GF-D8 (cell line): ENCODE measurements at regions not wholly inside any gene's neighbourhood (a gene's known extent, or its start where the extent isn't known, plus 50 kb on each side); places are given as distances from the start of the nearest gene placed in this dataset.
"Not testable (repeated sequence)": the region's sequence is repeated elsewhere in the genome, so short reads cannot be mapped to it uniquely, and the experiment has no call there.

Source experiments
- DNase-seq: peaks from one replicate; lab custom pipeline; 2025; lab: John Stamatoyannopoulos, UW

- no peak for DNase-seq
Observed at GRCh38 chr4:67332627-67333026, 212.7 kb downstream of the CENPC start.

DNA sequence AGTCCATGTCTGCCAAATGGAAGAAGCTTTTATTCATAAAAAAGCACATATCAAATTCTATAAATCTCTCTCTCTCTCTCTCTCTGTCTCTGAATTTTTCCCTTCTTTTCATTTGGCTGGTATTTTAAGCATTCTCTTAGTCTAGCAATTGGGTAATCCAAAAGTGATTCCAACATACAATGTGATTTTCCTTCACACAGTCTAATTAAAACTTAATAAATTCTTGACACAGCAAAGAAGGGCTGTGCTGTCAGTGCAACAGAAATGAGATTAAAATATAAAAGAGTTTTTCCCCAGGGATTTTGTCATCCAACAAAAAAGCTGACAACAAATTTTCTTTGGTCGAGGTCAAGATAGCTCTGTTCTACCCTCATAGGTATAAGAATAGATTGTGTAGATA lies 216.9 kb downstream of the CENPC start:
- no peak for DNase-seq

DNA sequence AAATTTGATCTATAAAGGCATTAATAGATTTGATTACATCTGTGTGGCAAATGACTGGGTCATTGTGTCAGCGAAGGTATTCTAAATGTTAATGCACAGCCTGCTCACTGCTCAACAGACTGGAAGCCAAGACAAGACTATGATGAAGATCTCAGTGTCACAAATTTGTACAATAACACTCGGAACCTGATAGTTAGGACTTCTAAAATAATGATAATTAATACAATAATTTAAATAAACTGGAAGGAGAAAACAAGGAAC lies 217.4 kb downstream of the CENPC start:
- no peak for DNase-seq

DNA sequence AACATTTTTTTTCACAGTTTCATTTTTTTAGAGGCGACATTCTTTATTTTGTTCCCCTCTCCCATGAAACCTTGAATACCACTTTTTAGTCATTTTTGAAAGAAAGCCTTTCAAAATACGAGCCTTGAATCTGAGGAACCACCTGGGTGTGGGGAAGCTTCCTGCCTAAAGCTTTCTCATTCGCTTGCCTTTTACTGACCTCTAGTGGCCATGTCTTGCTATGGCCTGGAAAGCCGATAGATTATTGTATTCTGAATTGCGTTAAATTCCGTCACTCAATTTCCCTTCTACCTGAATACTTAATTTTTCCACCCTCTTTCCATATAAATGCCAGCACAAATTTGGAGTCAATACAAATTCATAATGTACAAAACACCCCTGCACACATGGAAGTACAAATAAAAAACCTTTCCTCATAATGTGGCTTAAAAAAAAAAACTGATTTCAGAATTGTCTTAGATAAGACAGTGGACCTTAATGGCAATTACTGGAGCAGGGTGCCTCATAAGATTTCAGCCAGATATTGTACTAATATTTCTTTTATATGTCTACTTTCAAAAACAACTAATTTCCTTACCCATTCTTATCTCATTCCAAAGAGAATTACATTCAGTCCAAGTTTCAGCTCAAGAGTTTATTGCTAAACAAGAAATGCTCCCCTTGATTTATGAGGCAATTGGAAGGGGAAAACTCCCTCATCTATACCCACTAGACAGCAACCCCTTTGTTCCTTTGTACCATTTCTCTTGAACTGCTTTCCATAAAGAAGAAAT lies 217.9 kb downstream of the CENPC start:
- peak; percentile 13 for DNase-seq

DNA sequence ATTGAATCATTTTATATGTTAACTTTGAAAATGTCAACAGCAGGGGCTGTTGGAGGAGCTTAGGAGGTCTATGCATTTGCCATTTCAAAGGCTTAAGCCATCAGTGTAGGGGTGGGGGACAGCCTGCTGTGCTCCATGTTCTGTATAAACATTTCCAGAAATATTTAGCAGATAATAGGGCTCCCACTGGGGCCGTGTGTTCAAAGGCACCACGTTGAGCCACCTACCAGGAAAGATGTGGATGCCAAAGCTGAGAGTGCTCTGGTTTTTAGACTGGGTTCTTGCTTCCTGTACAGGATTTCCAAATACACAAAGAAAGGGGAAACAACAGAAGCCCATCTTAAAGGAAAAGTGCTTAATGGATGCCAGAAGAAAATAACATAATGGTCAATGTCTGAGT lies 219.5 kb downstream of the CENPC start:
- no peak for DNase-seq

DNA sequence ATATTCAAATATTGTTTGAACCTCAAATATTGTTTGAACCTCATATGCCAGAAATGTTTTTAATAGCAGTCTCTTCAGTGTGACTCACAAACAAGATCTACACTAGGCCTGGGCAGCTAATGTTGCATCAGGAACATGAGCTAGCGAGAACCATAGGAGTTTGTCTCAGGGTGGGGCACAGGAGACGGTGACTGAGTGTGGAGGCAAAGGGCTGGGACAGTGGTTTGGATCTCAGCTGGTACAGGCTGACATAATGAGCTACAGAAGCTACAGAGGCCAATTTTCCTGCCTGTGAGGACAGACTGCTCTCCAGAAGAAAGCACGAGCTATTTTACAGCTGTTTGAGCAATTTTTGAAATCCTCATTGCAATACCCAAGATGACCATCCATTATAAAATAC lies 224.7 kb downstream of the CENPC start:
- DNase-seq: no peak

- DNase-seq: not testable (repeated sequence)
Observed at GRCh38 chr4:67319607-67320006, 225.7 kb downstream of the CENPC start.

GRCh38 chr4:67300497-67301185 lies 244.7 kb downstream of the CENPC start:
- DNase-seq: not testable (repeated sequence)

DNA sequence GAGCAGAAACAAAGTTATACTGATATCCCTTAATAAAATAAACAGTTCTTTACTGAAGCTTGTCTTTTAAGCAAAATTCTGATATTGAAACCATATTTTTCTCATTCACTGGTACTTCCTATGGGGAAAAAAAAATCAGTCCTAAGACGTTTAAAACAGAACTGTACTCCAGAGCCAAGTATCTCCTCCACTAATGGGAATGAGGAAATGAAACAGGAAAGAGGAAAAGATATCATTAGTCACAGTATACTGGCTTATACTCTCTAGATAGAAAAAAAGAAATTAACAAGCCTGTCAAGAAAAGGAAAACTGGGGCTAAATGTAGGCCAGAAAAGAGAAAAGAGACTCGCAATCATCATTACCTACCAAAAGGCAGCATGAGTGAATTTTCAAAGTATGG lies 252.7 kb downstream of the CENPC start:
- DNase-seq: no peak

DNA sequence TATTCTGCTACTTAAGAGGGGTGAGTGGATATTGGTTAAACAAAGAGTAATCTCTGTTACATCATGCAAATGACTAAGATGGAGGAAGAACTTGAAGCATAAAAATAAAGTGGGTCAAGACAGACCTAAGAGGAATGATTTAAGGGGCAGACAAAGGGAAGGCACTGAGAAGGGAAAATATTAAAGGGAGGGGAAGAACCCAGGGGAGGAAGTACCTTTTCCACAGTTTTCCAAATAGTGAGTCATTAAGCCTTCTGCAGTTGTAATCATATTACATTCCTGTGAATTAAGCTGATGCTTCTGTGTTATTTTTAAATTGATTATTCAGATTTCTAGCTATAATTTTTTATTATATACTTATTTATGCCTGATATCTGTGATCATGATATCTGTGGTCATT lies 253.3 kb downstream of the CENPC start:
- DNase-seq: no peak

DNA sequence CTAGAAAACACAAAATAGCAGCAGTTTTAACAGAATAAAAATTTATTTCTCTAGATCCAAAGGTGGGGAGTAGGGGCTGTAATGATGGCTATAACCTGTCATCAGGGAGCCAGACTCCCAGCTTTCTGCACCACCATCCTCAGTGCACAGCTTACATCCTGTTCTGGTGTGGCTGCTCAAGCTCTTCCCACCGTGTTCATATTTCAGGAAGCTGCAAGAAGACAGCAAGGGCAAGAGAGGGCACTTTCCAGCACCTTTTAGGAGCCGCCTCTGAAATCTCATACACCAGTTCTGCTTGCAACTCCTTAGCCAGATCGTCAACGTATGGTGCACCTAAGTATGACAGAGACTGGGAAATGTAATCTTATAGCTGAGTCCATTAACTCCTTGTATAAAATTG lies 253.7 kb downstream of the CENPC start:
- no peak for DNase-seq

DNA sequence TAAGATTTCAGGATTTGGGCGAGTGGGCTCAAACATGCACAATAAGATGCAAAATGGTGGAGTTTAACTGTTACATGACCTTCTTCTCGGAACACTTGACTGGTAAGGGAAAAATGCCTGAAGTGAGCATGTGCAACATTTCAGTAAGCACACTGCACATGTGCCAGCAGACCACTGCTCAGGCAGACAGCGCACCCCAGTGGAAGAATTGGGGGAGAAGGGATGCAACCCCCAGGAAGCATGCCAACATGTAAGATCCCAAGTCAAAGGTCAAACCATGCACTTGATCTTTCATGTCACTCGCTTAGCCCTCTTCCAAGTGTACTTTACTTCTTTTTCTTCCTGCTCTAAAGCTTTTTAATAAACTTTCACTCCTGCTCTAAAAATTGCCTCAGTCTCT lies 256.3 kb downstream of the CENPC start:
- DNase-seq: peak; percentile 13

GRCh38 chr4:67286724-67287123 lies 258.6 kb downstream of the CENPC start:
- DNase-seq: no peak

DNA sequence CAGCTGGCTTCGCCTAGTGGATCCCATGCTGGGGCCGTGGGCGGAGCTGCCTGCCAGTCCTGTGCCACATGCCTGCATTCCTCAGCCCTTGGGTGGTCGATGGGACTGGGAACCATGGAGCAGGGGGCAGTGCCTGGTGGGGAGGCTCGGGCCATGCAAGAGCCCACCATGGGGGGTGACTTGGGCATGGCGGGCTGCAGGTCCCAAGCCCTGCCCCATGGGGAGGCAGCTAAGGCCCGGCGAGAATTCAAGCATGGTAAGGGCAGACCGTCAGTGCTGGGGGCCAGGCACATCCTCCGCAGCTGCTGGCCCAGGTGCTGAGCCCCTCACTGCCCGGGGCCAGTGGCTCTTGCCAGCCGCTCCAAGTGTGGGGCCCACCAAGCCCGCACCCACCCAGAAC lies 262.6 kb downstream of the CENPC start:
- no peak for DNase-seq

- no peak for DNase-seq
Observed at GRCh38 chr4:67275179-67275750, 270.0 kb downstream of the CENPC start.

GRCh38 chr4:67274671-67275070 lies 270.6 kb downstream of the CENPC start:
- DNase-seq: not testable (repeated sequence)

- DNase-seq: no peak
Observed at GRCh38 chr4:67273666-67274065, 271.6 kb downstream of the CENPC start.

- no peak for DNase-seq
Observed at GRCh38 chr4:67261971-67262370, 283.3 kb downstream of the CENPC start.

- DNase-seq: no peak
Observed at GRCh38 chr4:67256388-67257043, 288.8 kb downstream of the CENPC start.

DNA sequence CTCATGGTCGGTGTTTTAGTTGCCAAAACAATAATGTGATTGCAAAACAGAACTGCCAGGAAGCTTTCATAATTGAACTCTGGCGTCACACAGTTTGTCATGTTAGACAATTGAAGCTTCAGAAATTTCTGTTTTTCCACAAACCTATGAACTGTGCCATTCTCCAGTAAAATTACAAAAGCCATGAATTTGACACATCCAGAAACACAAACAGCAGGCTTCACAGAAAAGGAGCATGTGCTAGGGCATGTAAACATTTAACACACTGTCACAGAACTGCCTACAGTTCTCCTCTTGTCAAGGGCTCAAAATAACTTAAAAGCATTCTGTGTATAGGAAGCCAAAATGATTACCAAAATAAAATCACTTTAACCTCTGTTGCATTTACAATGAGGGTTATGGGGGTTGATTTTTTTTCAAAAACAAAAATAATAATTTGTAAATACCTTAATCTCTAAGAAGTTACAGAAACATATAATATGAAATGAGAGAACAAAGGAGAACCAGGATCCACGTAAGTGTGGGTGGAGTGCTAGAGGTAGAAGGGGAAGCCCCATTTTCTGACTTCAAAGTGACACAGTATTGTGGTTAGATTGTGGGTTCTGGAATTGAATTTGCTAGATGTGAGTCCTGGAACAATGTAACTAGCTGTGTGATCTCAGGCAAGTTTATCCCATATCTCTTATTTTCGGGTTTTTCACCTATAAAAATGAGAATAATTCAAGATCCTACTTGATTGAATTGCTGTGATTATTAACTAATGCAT lies 295.0 kb downstream of the CENPC start:
- peak; percentile 12 for DNase-seq

GRCh38 chr4:67236788-67237187 lies 308.5 kb downstream of the CENPC start:
- no peak for DNase-seq

DNA sequence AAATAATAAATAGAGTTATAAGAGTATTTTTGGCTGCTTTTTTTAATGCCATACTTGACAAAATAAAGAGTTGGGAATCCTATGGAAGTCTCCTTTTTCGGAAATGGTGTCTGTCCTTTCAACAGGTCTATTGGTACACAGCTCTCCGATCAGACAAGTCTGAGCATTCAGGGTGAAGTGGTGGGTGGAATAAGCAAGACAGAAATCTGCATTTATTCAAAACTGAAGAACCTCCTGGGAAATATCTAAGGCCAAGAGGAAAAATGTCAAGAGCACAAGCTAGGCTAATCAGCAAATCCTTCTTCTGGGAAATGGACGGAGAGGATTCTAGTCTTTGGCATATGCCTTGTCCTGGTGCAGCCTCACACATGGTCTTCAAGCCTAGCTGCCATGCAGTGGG lies 309.0 kb downstream of the CENPC start:
- DNase-seq: no peak
